Liver (tissue), 8 donors: ENCODE measurements at regions not wholly inside any gene's neighbourhood (a gene's known extent, or its start where the extent isn't known, plus 50 kb on each side); places are given as distances from the start of the nearest gene placed in this dataset.

Experiments
- DNase-seq: peaks from one replicate; pipeline ENCODE4 v3.0.0-alpha.2; 2017; ENCODE audit warnings: low spot score
- H3K27ac ChIP-seq, 2 donors: one replicate each; pipeline ENCODE4 v1.7.0; 2013; ENCODE audit warnings: inconsistent platforms in 2 of 2, low read length in 2 of 2, control low read depth in 1 of 2, low read depth in 1 of 2, mild to moderate bottlenecking in 1 of 2
- H3K27me3 ChIP-seq, 4 donors: one replicate each; pipeline versions ENCODE4 v1.6.1 to v1.7.0; 2013; ENCODE audit warnings: low read length in 3 of 4, inconsistent platforms in 1 of 4, mild to moderate bottlenecking in 1 of 4, moderate library complexity in 1 of 4; ENCODE audit not compliant: control insufficient read depth in 4 of 4, insufficient read depth in 4 of 4
- H3K36me3 ChIP-seq, 4 donors: one replicate each; pipeline versions ENCODE4 v1.6.1 to v1.7.0; 2013; ENCODE audit warnings: low read length in 3 of 4, mild to moderate bottlenecking in 3 of 4, low read depth in 1 of 4, moderate library complexity in 1 of 4; ENCODE audit not compliant: control insufficient read depth in 4 of 4, insufficient read depth in 3 of 4
- H3K4me1 ChIP-seq, 4 donors: one replicate each; pipeline versions ENCODE4 v1.6.1 to v1.7.0; 2013; ENCODE audit warnings: low read length in 3 of 4, mild to moderate bottlenecking in 3 of 4, moderate library complexity in 1 of 4; ENCODE audit not compliant: control insufficient read depth in 4 of 4, insufficient read depth in 4 of 4
- H3K4me3 ChIP-seq, 3 donors: one replicate each; pipeline versions ENCODE4 v1.6.1 to v1.7.0; 2013; ENCODE audit warnings: low read length in 3 of 3, control low read depth in 1 of 3, low read depth in 1 of 3, mild to moderate bottlenecking in 1 of 3
- H3K9ac ChIP-seq, 2 donors: one replicate each; pipeline ENCODE4 v1.7.0; 2013; ENCODE audit warnings: low read length in 2 of 2, mild to moderate bottlenecking in 2 of 2, moderate library complexity in 2 of 2, control low read depth in 1 of 2, low read depth in 1 of 2
- H3K9me3 ChIP-seq, 4 donors: one replicate each; pipeline versions ENCODE4 v1.6.1 to v1.7.0; 2013; ENCODE audit warnings: low read length in 3 of 4; ENCODE audit not compliant: control insufficient read depth in 4 of 4
- EGR1 ChIP-seq, 2 donors: IDR thresholded peaks; 2 replicates each; pipeline ENCODE4 v1.6.1; 2016 to 2018; ENCODE audit warnings: antibody characterized with exemption in 2 of 2, low read depth in 2 of 2
- FOXA1 ChIP-seq: IDR thresholded peaks from 2 replicates; pipeline ENCODE4 v1.6.1; 2016; ENCODE audit warnings: antibody characterized with exemption
- FOXA2 ChIP-seq: IDR thresholded peaks from 2 replicates; pipeline ENCODE4 v1.6.1; 2016; ENCODE audit warnings: antibody characterized with exemption
- GABPA ChIP-seq, 2 donors: IDR thresholded peaks in 1 of 2; conservative IDR thresholded peaks in 1 of 2; 2 replicates each; pipeline ENCODE4 v1.6.1; 2016; ENCODE audit warnings: antibody characterized with exemption in 2 of 2, mild to moderate bottlenecking in 1 of 2, moderate library complexity in 1 of 2
- HNF4A ChIP-seq, 2 donors: conservative IDR thresholded peaks; 2 replicates each; pipeline ENCODE4 v1.6.1; 2016; ENCODE audit warnings: antibody characterized with exemption in 2 of 2, mild to moderate bottlenecking in 2 of 2
- HNF4G ChIP-seq: IDR thresholded peaks from 2 replicates; pipeline ENCODE4 v1.6.1; 2016; ENCODE audit warnings: antibody characterized with exemption
- JUND ChIP-seq, 2 donors: IDR thresholded peaks; 2 replicates each; pipeline ENCODE4 v1.6.1; 2016; ENCODE audit warnings: antibody characterized with exemption in 2 of 2
- RAD21 ChIP-seq, 2 donors: IDR thresholded peaks; 2 replicates each; pipeline ENCODE4 v1.6.1; 2016; ENCODE audit warnings: antibody characterized with exemption in 2 of 2, mild to moderate bottlenecking in 2 of 2
- RXRA ChIP-seq, 2 donors: IDR thresholded peaks; 2 replicates each; pipeline ENCODE4 v1.6.1; 2017 to 2018; ENCODE audit warnings: antibody characterized with exemption in 2 of 2, mild to moderate bottlenecking in 1 of 2
- SP1 ChIP-seq: IDR thresholded peaks from 2 replicates; pipeline ENCODE4 v1.6.1; 2018; ENCODE audit warnings: antibody characterized with exemption, mild to moderate bottlenecking
- TAF1 ChIP-seq: conservative IDR thresholded peaks from 2 replicates; pipeline ENCODE4 v1.6.1; 2016; ENCODE audit warnings: antibody characterized with exemption, mild to moderate bottlenecking
- YY1 ChIP-seq: IDR thresholded peaks from 2 replicates; pipeline ENCODE4 v1.6.1; 2016; ENCODE audit warnings: antibody characterized with exemption, mild to moderate bottlenecking
- WGBS: extraction: QIAGEN DNeasy Blood & Tissue Kit; methylation state at CpG from one replicate; pipeline ENCODE4 v1.1.7; 2013; 5-methylcytosine and 5-hydroxymethylcytosine counted together
- TF ChIP-seq, protein P1 (sequence below): IDR thresholded peaks from 2 replicates; pipeline ENCODE4 v1.6.1; 2016; ENCODE audit warnings: antibody characterized with exemption
- TF ChIP-seq, protein P2 (sequence below): IDR thresholded peaks from 2 replicates; pipeline ENCODE4 v1.6.1; 2016; ENCODE audit warnings: antibody characterized with exemption, mild to moderate bottlenecking
- TF ChIP-seq, protein P3 (sequence below): fragments of 150-350 bp; IDR thresholded peaks from 2 replicates; pipeline ENCODE4 v1.5.1; 2017; ENCODE audit warnings: improper control_type of control experiment, low read depth, low read length; ENCODE audit not compliant: missing input control
- TF ChIP-seq, protein P4 (sequence below): IDR thresholded peaks from 2 replicates; pipeline ENCODE4 v1.6.1; 2016; ENCODE audit warnings: antibody characterized with exemption
- donor health status: healthy.
- donor health status: healthy.
- donor health status: healthy.
- donor health status: healthy.
- donor health status: healthy.

DNA sequence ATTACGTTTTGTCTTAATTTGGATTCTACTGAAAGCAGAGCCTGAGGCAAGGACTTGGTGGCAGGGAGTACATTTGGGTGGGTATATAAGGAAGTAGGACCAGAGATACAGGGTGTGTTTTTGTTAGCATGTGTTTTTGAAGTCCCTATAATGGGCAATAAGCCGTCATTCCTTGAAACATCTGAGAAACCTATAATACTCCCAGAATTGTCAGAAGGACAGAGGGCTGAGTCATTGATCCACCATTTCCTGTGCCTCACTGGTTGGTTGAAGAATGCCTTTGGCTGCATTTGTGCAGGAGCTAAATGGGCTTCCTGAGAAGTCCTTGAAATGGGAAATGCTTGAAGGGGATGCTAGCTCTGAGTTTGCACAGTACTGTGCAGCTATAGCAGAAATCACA, 281.8 kb upstream of the ZEB2 start:
- Histone ChIP-seq H3K36me3 (no peaks in the 10 kb centered on the region), H3K9ac (no peak overlapping the region), H3K4me3 (no peak overlapping the region), H3K4me1 (no peaks in the 10 kb centered on the region), H3K27me3 (no peaks in the 10 kb centered on the region), H3K27ac (no peak overlapping the region), H3K9me3 (no peaks in the 10 kb centered on the region)
- TF ChIP-seq JUND (IDR thresholded peaks at IDR 0.05) (no peak), FOXA1 (no peak), SP1 (no peak), YY1 (no peak), RAD21 (IDR thresholded peaks at IDR 0.05) (no peak), EGR1 (IDR thresholded peaks at IDR 0.05; ENCODE audit: low read depth in 2 of 2) (no peak), HNF4A (conservative IDR thresholded peaks at IDR 0.05) (no peak), RXRA (IDR thresholded peaks at IDR 0.05) (no peak), FOXA2 (no peak), TAF1 (no peak), GABPA (IDR thresholded peaks at IDR 0.05 in 1 of 2, conservative IDR thresholded peaks at IDR 0.05 in 1 of 2) (no peak)
- TF ChIP-seq, protein P1, sequence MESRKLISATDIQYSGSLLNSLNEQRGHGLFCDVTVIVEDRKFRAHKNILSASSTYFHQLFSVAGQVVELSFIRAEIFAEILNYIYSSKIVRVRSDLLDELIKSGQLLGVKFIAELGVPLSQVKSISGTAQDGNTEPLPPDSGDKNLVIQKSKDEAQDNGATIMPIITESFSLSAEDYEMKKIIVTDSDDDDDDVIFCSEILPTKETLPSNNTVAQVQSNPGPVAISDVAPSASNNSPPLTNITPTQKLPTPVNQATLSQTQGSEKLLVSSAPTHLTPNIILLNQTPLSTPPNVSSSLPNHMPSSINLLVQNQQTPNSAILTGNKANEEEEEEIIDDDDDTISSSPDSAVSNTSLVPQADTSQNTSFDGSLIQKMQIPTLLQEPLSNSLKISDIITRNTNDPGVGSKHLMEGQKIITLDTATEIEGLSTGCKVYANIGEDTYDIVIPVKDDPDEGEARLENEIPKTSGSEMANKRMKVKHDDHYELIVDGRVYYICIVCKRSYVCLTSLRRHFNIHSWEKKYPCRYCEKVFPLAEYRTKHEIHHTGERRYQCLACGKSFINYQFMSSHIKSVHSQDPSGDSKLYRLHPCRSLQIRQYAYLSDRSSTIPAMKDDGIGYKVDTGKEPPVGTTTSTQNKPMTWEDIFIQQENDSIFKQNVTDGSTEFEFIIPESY, result no peak
- TF ChIP-seq, protein P2, sequence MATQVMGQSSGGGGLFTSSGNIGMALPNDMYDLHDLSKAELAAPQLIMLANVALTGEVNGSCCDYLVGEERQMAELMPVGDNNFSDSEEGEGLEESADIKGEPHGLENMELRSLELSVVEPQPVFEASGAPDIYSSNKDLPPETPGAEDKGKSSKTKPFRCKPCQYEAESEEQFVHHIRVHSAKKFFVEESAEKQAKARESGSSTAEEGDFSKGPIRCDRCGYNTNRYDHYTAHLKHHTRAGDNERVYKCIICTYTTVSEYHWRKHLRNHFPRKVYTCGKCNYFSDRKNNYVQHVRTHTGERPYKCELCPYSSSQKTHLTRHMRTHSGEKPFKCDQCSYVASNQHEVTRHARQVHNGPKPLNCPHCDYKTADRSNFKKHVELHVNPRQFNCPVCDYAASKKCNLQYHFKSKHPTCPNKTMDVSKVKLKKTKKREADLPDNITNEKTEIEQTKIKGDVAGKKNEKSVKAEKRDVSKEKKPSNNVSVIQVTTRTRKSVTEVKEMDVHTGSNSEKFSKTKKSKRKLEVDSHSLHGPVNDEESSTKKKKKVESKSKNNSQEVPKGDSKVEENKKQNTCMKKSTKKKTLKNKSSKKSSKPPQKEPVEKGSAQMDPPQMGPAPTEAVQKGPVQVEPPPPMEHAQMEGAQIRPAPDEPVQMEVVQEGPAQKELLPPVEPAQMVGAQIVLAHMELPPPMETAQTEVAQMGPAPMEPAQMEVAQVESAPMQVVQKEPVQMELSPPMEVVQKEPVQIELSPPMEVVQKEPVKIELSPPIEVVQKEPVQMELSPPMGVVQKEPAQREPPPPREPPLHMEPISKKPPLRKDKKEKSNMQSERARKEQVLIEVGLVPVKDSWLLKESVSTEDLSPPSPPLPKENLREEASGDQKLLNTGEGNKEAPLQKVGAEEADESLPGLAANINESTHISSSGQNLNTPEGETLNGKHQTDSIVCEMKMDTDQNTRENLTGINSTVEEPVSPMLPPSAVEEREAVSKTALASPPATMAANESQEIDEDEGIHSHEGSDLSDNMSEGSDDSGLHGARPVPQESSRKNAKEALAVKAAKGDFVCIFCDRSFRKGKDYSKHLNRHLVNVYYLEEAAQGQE, result no peak
- TF ChIP-seq, protein P3, sequence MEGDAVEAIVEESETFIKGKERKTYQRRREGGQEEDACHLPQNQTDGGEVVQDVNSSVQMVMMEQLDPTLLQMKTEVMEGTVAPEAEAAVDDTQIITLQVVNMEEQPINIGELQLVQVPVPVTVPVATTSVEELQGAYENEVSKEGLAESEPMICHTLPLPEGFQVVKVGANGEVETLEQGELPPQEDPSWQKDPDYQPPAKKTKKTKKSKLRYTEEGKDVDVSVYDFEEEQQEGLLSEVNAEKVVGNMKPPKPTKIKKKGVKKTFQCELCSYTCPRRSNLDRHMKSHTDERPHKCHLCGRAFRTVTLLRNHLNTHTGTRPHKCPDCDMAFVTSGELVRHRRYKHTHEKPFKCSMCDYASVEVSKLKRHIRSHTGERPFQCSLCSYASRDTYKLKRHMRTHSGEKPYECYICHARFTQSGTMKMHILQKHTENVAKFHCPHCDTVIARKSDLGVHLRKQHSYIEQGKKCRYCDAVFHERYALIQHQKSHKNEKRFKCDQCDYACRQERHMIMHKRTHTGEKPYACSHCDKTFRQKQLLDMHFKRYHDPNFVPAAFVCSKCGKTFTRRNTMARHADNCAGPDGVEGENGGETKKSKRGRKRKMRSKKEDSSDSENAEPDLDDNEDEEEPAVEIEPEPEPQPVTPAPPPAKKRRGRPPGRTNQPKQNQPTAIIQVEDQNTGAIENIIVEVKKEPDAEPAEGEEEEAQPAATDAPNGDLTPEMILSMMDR, result no peak
- TF ChIP-seq, protein P4, sequence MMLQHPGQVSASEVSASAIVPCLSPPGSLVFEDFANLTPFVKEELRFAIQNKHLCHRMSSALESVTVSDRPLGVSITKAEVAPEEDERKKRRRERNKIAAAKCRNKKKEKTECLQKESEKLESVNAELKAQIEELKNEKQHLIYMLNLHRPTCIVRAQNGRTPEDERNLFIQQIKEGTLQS, result no peak
- WGBS, result 68% methylated on average over 2 of the region's 2 CpGs
- DNase-seq, result no peak

DNA sequence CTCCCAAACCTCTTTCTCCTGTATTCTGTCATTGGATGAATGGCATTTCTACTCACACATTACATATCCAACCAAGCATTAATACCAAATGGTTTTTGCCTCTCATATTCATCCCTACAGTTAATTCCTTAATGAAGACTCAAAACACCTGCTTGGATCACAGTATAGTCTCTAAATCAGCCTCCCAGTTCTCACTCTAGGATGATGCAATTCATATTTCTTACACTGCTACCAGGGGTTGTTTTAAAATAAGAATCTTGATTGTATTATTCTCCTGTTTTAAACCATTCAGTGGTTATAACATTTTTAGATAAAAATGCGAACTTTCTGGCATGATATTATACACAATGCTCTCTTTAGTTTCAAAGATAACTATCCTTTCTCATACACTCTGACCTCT, 281.4 kb upstream of the ZEB2 start:
- no peaks in the 10 kb centered on the region for H3K4me1 ChIP-seq
- no peaks in the 10 kb centered on the region for H3K36me3 ChIP-seq
- no peak overlapping the region for H3K4me3 ChIP-seq
- no peak overlapping the region for H3K27ac ChIP-seq
- 81% methylated on average over 1 of the region's 1 CpG for WGBS
- H3K27me3 ChIP-seq, result no peaks in the 10 kb centered on the region
- TF ChIP-seq SP1, result no peak
- TF ChIP-seq HNF4G, result no peak
- no peak for TF ChIP-seq HNF4A (conservative IDR thresholded peaks at IDR 0.05)
- no peak for TF ChIP-seq YY1
- TF ChIP-seq, protein P1, result no peak
- TF ChIP-seq, protein P4, result no peak
- DNase-seq, result no peak
- no peak overlapping the region for H3K9ac ChIP-seq
- H3K9me3 ChIP-seq, result no peaks in the 10 kb centered on the region
